Jurkat, Clone E6-1 (cell line): ENCODE measurements at regions not wholly inside any gene's neighbourhood (a gene's known extent, or its start where the extent isn't known, plus 50 kb on each side); places are given as distances from the start of the nearest gene placed in this dataset.

Experiments
- DNase-seq: peaks from one replicate; pipeline ENCODE4 v3.0.0-alpha.2; 2011; ENCODE audit warnings: low read depth, low spot score
- H3K4me3 ChIP-seq: 2 replicates; pipeline ENCODE4 v1.5.1; 2011; ENCODE audit warnings: mild to moderate bottlenecking, low read length, control low read depth, moderate library complexity

DNA sequence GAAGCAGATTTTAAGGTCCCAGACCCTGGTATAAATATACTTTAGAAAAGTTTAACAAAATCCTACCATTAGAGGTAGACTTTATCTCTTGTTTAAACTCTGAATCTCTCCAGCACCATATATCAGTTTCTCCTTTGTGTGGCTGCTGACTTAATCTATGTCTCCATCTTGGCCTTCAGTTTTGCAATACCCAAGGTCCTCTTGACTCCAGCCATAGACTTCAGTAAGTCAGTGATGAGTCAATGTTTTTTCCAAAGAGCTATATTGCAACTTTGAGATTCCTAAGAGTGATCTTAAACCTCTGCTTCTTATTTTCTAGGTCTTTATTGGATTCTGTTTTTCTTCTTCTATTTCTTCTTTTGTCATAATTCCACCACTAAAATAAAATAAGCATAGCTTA, 50.8 kb upstream of the ADGRL3 start:
- H3K4me3 ChIP-seq, result no peak overlapping the region
- no peak for DNase-seq
